ENCODE measurements at regions not wholly inside any gene's neighbourhood (a gene's known extent, or its start where the extent isn't known, plus 50 kb on each side); places are given as distances from the start of the nearest gene placed in this dataset.

DNA sequence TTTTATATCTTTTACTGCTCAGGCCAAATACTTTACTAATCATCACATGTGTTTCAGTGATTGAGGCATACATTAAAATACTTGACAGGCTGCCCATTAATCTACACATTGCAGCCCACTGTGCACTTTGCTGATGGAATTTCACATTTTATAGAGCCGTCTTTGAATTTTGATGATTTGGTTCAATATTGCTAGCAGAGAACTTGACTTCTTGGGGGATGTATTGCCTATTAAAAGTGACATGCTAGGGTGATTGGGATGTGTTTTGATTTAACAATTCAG, 1291.0 kb upstream of the GYPC start:
- BruUV-seq (replicated peaks) = no TSS peak
- no peak for DNase-seq

DNA sequence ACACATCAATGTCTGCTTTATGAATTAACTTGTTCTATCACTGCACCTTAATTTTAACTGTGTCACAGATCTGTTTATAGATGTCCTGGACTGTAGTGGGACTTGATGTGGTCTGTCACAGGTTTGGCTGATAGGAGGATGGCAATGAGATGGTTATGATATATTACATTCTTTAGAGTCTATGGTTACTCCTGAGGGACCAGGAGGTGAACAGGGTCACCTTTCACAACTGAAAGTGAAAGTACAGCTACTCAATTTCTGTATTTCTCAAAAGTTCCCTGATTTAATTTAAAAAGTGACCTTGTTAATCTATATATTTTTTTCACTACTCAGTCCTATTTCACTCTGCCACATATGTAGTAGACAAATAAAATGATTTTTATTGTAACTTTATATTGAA, 1284.1 kb upstream of the GYPC start:
- no peak overlapping the region for H3K4me2 ChIP-seq (ENCODE audit: low read length)
- no peaks in the 10 kb centered on the region for H4K20me1 ChIP-seq (ENCODE audit: low read length)
- no peak for DNase-seq
- no peaks in the 10 kb centered on the region for H3K27me3 ChIP-seq (ENCODE audit: low read length)
- no peaks in the 10 kb centered on the region for H3K79me2 ChIP-seq (ENCODE audit: low read length)
- H3F3A ChIP-seq (ENCODE audit: low read length, unreplicated experiment) = no peaks in the 10 kb centered on the region
- POLR2A ChIA-PET (ENCODE audit: unreplicated experiment) = no interaction called here
- CTCF ChIA-PET = no interaction called here
- TF ChIP-seq EZH2phosphoT487 (IDR thresholded peaks at IDR 0.05; ENCODE audit: borderline replicate concordance, low read length) (no peak), CTCF (conservative IDR thresholded peaks at IDR 0.05; ENCODE audit: low read depth, low read length) (no peak), EZH2 (IDR thresholded peaks at IDR 0.05; ENCODE audit: low read length, unreplicated experiment) (no peak)
- BruUV-seq (replicated peaks) = no TSS peak
- H3K9ac ChIP-seq (ENCODE audit: low read length) = no peak overlapping the region
- intact Hi-C loops (cut with micrococcal nuclease) = no loop called here
- H2AFZ ChIP-seq (ENCODE audit: low read length) = no peak overlapping the region
- no peak overlapping the region for H3K4me3 ChIP-seq (ENCODE audit: low read length)
- H3K36me3 ChIP-seq (ENCODE audit: low read depth, low read length) = no peaks in the 10 kb centered on the region
- H3K4me1 ChIP-seq (ENCODE audit: insufficient read depth, low read length) = no peaks in the 10 kb centered on the region
- ATAC-seq = no peak
- no peak overlapping the region for H3K27ac ChIP-seq (ENCODE audit: low read length)
- 0 out of 2 replicates have a peak, but pooled peaks cover 4% of the 10 kb centered on the region for H3K9me3 ChIP-seq (ENCODE audit: low read length)
- no peaks in the 10 kb centered on the region for H3K9me2 ChIP-seq (replicated peaks; ENCODE audit: low read length)

More for the DNA sequence above, 1291.0 kb upstream of the GYPC start:
- Histone ChIP-seq H3F3A (ENCODE audit: low read length, unreplicated experiment) (no peaks in the 10 kb centered on the region), H3K4me3 (ENCODE audit: low read length) (no peak overlapping the region), H3K9me3 (ENCODE audit: low read length) (0 out of 2 replicates have a peak, but pooled peaks cover 3% of the 10 kb centered on the region), H4K20me1 (ENCODE audit: low read length) (no peaks in the 10 kb centered on the region), H3K27me3 (ENCODE audit: low read length) (no peaks in the 10 kb centered on the region), H3K27ac (ENCODE audit: low read length) (no peak overlapping the region), H2AFZ (ENCODE audit: low read length) (no peak overlapping the region), H3K4me1 (ENCODE audit: insufficient read depth, low read length) (no peaks in the 10 kb centered on the region), H3K9ac (ENCODE audit: low read length) (no peak overlapping the region), H3K79me2 (ENCODE audit: low read length) (no peaks in the 10 kb centered on the region), H3K36me3 (ENCODE audit: low read depth, low read length) (no peaks in the 10 kb centered on the region), H3K4me2 (ENCODE audit: low read length) (no peak overlapping the region), H3K9me2 (replicated peaks; ENCODE audit: low read length) (no peaks in the 10 kb centered on the region)
- no peak for TF ChIP-seq EZH2 (IDR thresholded peaks at IDR 0.05; ENCODE audit: low read length, unreplicated experiment)
- no peak for TF ChIP-seq CTCF (conservative IDR thresholded peaks at IDR 0.05; ENCODE audit: low read depth, low read length)
- no peak for TF ChIP-seq EZH2phosphoT487 (IDR thresholded peaks at IDR 0.05; ENCODE audit: borderline replicate concordance, low read length)
- ATAC-seq = no peak
- ChIA-PET POLR2A (ENCODE audit: unreplicated experiment) (no interaction called here), CTCF (no interaction called here)
- intact Hi-C loops (cut with micrococcal nuclease) = no loop called here

GRCh38 chr2:125373293-125373692, 1282.7 kb upstream of the GYPC start:
- no TSS peak for BruUV-seq (replicated peaks)
- Histone ChIP-seq H3K4me2 (ENCODE audit: low read length) (no peak overlapping the region), H3K79me2 (ENCODE audit: low read length) (no peaks in the 10 kb centered on the region), H2AFZ (ENCODE audit: low read length) (no peak overlapping the region), H3K9ac (ENCODE audit: low read length) (no peak overlapping the region), H3K27ac (ENCODE audit: low read length) (no peak overlapping the region), H3F3A (ENCODE audit: low read length, unreplicated experiment) (no peaks in the 10 kb centered on the region), H3K4me3 (ENCODE audit: low read length) (no peak overlapping the region), H3K9me2 (replicated peaks; ENCODE audit: low read length) (no peaks in the 10 kb centered on the region), H3K4me1 (ENCODE audit: insufficient read depth, low read length) (no peaks in the 10 kb centered on the region), H3K36me3 (ENCODE audit: low read depth, low read length) (no peaks in the 10 kb centered on the region), H3K9me3 (ENCODE audit: low read length) (0 out of 2 replicates have a peak, but pooled peaks cover 4% of the 10 kb centered on the region), H4K20me1 (ENCODE audit: low read length) (no peaks in the 10 kb centered on the region), H3K27me3 (ENCODE audit: low read length) (no peaks in the 10 kb centered on the region)
- TF ChIP-seq EZH2 (IDR thresholded peaks at IDR 0.05; ENCODE audit: low read length, unreplicated experiment) (no peak), EZH2phosphoT487 (IDR thresholded peaks at IDR 0.05; ENCODE audit: borderline replicate concordance, low read length) (no peak), CTCF (conservative IDR thresholded peaks at IDR 0.05; ENCODE audit: low read depth, low read length) (no peak)
- CTCF ChIA-PET = no interaction called here
- ATAC-seq (no peak), DNase-seq (no peak)
- intact Hi-C loops (cut with micrococcal nuclease) = no loop called here
- POLR2A ChIA-PET (ENCODE audit: unreplicated experiment) = no interaction called here
